WTC11 (cell line): ENCODE measurements at regions not wholly inside any gene's neighbourhood (a gene's known extent, or its start where the extent isn't known, plus 50 kb on each side); places are given as distances from the start of the nearest gene placed in this dataset.

Experiments used
- ATAC-seq: fragments of 200-7000 bp; cut with Tn5 transposase; 2 replicates; pipeline ENCODE4 v1.10.0; 2021; ENCODE audit warnings: mild to moderate bottlenecking, moderate library complexity
- CTCF ChIA-PET: fragments of 300-600 bp; sonication (Branson Sonifier 250); formaldehyde crosslinking; loops from one replicate; lab custom pipeline; 2021; ENCODE audit warnings: antibody characterized with exemption; lab: Charles Lee
- POLR2A ChIA-PET: fragments of 350-600 bp; sonication (Branson Sonifier 250); formaldehyde crosslinking; loops from one replicate; lab custom pipeline; 2021; ENCODE audit warnings: antibody characterized with exemption; lab: Charles Lee
- DNase-seq: peaks from one replicate; pipeline ENCODE4 v3.0.0; 2021; ENCODE audit warnings: low spot score
- H3K27ac Mint-ChIP-seq: 2 replicates; pipeline ENCODE4 v1.8.0; 2021; ENCODE audit warnings: mixed read lengths
- H3K27me3 Mint-ChIP-seq: 2 replicates; pipeline ENCODE4 v1.8.0; 2021; ENCODE audit warnings: low read depth, mild to moderate bottlenecking, moderate library complexity, mixed read lengths
- H3K36me3 Mint-ChIP-seq: 2 replicates; pipeline ENCODE4 v1.8.0; 2021; ENCODE audit warnings: mixed read lengths
- H3K4me1 Mint-ChIP-seq: 2 replicates; pipeline ENCODE4 v1.8.0; 2022; ENCODE audit warnings: mixed read lengths
- H3K4me3 Mint-ChIP-seq: 2 replicates; pipeline ENCODE4 v1.8.0; 2021; ENCODE audit warnings: mild to moderate bottlenecking, moderate library complexity, mixed read lengths
- H3K9me3 Mint-ChIP-seq: 2 replicates; pipeline ENCODE4 v1.8.0; 2021; ENCODE audit warnings: mixed read lengths
- CBFB ChIP-seq: sonication (generic); formaldehyde crosslinking; IDR thresholded peaks from 2 replicates; pipeline ENCODE4 v1.8.1; 2022; ENCODE audit warnings: mild to moderate bottlenecking, low read depth, missing genetic modification reagents
- CREB1 ChIP-seq: sonication (generic); formaldehyde crosslinking; IDR thresholded peaks from 2 replicates; pipeline ENCODE4 v1.8.0; 2023; ENCODE audit warnings: mild to moderate bottlenecking, missing genetic modification reagents
- E2F1 ChIP-seq: sonication (generic); formaldehyde crosslinking; IDR thresholded peaks from 2 replicates; pipeline ENCODE4 v1.8.0; 2022; ENCODE audit warnings: mild to moderate bottlenecking, missing genetic modification reagents
- E2F4 ChIP-seq: sonication (generic); formaldehyde crosslinking; IDR thresholded peaks from 2 replicates; pipeline ENCODE4 v1.8.1; 2022; ENCODE audit warnings: low read depth, mild to moderate bottlenecking, moderate library complexity, missing genetic modification reagents, borderline replicate concordance
- E2F5 ChIP-seq: sonication (generic); formaldehyde crosslinking; IDR thresholded peaks from 2 replicates; pipeline ENCODE4 v1.8.1; 2022; ENCODE audit warnings: mild to moderate bottlenecking, moderate library complexity, missing genetic modification reagents
- ELF4 ChIP-seq: sonication (generic); formaldehyde crosslinking; IDR thresholded peaks from 2 replicates; pipeline ENCODE4 v1.8.1; 2022; ENCODE audit warnings: low read depth, mild to moderate bottlenecking, moderate library complexity, missing genetic modification reagents
- ERG ChIP-seq: fragments of 250-450 bp; sonication (Bioruptor Pico); IDR thresholded peaks from 2 replicates; pipeline ENCODE4 v1.8.0; 2021; ENCODE audit warnings: mild to moderate bottlenecking
- GRHL2 ChIP-seq: fragments of 250-450 bp; sonication (Bioruptor Pico); IDR thresholded peaks from 2 replicates; pipeline ENCODE4 v1.8.0; 2022; ENCODE audit warnings: mild to moderate bottlenecking, moderate library complexity; ENCODE audit not compliant: insufficient replicate concordance, severe bottlenecking
- HMGA2 ChIP-seq: fragments of 250-450 bp; sonication (Bioruptor Pico); IDR thresholded peaks from 2 replicates; pipeline ENCODE4 v1.4.0; 2021; ENCODE audit warnings: mild to moderate bottlenecking, moderate library complexity
- JAZF1 ChIP-seq: fragments of 250-450 bp; sonication (Bioruptor Pico); IDR thresholded peaks from 2 replicates; pipeline ENCODE4 v1.9.0; 2021; ENCODE audit warnings: moderate library complexity, mild to moderate bottlenecking, inconsistent platforms
- JUN ChIP-seq: sonication (generic); formaldehyde crosslinking; IDR thresholded peaks from 2 replicates; pipeline ENCODE4 v1.8.0; 2023; ENCODE audit warnings: mild to moderate bottlenecking, missing genetic modification reagents
- MLX ChIP-seq: sonication (generic); formaldehyde crosslinking; IDR thresholded peaks from 2 replicates; pipeline ENCODE4 v1.8.1; 2023; ENCODE audit warnings: mild to moderate bottlenecking, missing genetic modification reagents, moderate library complexity
- MXD4 ChIP-seq: fragments of 250-450 bp; sonication (Bioruptor Pico); IDR thresholded peaks from 2 replicates; pipeline ENCODE4 v1.8.0; 2021; ENCODE audit warnings: mild to moderate bottlenecking, moderate library complexity, borderline replicate concordance
- NR3C1 ChIP-seq: sonication (generic); formaldehyde crosslinking; conservative IDR thresholded peaks from 2 replicates; pipeline ENCODE4 v1.8.1; 2023; ENCODE audit warnings: low read depth, mild to moderate bottlenecking, missing genetic modification reagents
- SMAD3 ChIP-seq: sonication (generic); formaldehyde crosslinking; IDR thresholded peaks from 2 replicates; pipeline ENCODE4 v1.8.0; 2022; ENCODE audit warnings: missing genetic modification reagents, mild to moderate bottlenecking, borderline replicate concordance
- TCF7 ChIP-seq: sonication (generic); formaldehyde crosslinking; IDR thresholded peaks from 2 replicates; pipeline ENCODE4 v1.8.0; 2022; ENCODE audit warnings: mild to moderate bottlenecking, low read depth, missing genetic modification reagents, moderate library complexity
- TEAD4 ChIP-seq: sonication (generic); formaldehyde crosslinking; IDR thresholded peaks from 2 replicates; pipeline ENCODE4 v1.8.0; 2022; ENCODE audit warnings: mild to moderate bottlenecking, missing genetic modification reagents
- ZBTB43 ChIP-seq: sonication (generic); formaldehyde crosslinking; IDR thresholded peaks from 2 replicates; pipeline ENCODE4 v1.8.1; 2023; ENCODE audit warnings: mild to moderate bottlenecking, missing genetic modification reagents
- ZNF121 ChIP-seq: sonication (generic); formaldehyde crosslinking; IDR thresholded peaks from 2 replicates; pipeline ENCODE4 v1.8.0; 2023; ENCODE audit warnings: missing genetic modification reagents
- ZNF263 ChIP-seq: sonication (generic); formaldehyde crosslinking; IDR thresholded peaks from 2 replicates; pipeline ENCODE4 v1.8.1; 2022; ENCODE audit warnings: low read depth, mild to moderate bottlenecking, moderate library complexity, missing genetic modification reagents
- ZNF281 ChIP-seq: sonication (generic); formaldehyde crosslinking; IDR thresholded peaks from 2 replicates; pipeline ENCODE4 v1.8.0; 2023; ENCODE audit warnings: mild to moderate bottlenecking, missing genetic modification reagents
- ZNF317 ChIP-seq: sonication (generic); formaldehyde crosslinking; IDR thresholded peaks from 2 replicates; pipeline ENCODE4 v1.8.1; 2023; ENCODE audit warnings: low read depth, mild to moderate bottlenecking, moderate library complexity, missing genetic modification reagents, borderline replicate concordance
- ZNF532 ChIP-seq: fragments of 250-450 bp; sonication (Bioruptor Pico); IDR thresholded peaks from 2 replicates; pipeline ENCODE4 v1.9.0; 2021; ENCODE audit warnings: mild to moderate bottlenecking, borderline replicate concordance

GRCh38 chr6:105791179-105791578, 295.0 kb upstream of the PRDM1 start (continued):
- TF ChIP-seq NR3C1 (CRISPR knock-in tag) (no peak), E2F1 (CRISPR knock-in tag) (no peak), JUN (CRISPR knock-in tag) (no peak), JAZF1 (CRISPR knock-in tag) (no peak), MLX (CRISPR knock-in tag) (no peak), ELF4 (no peak), E2F5 (CRISPR knock-in tag) (no peak), HMGA2 (CRISPR knock-in tag) (no peak), ERG (CRISPR knock-in tag) (no peak), ZNF263 (CRISPR knock-in tag) (no peak), E2F4 (CRISPR knock-in tag) (no peak)

GRCh38 chr6:105790635-105791034, 295.5 kb upstream of the PRDM1 start:
- 0 out of 2 replicates have a peak, but pooled peaks cover 3% of the 10 kb centered on the region for H3K9me3 Mint-ChIP-seq
- ATAC-seq (no peak), DNase-seq (no peak)
- TF ChIP-seq CBFB (CRISPR knock-in tag) (no peak), CREB1 (CRISPR knock-in tag) (no peak), MXD4 (CRISPR knock-in tag) (no peak), TEAD4 (CRISPR knock-in tag) (no peak), TCF7 (no peak), ZNF532 (CRISPR knock-in tag) (no peak), SMAD3 (CRISPR knock-in tag) (no peak), ZNF281 (no peak), ZNF317 (CRISPR knock-in tag) (no peak), GRHL2 (no peak), ZNF121 (CRISPR knock-in tag) (no peak), ZBTB43 (no peak)
- POLR2A ChIA-PET: no interaction called here
- H3K27ac Mint-ChIP-seq: no peak overlapping the region
- H3K36me3 Mint-ChIP-seq: no peaks in the 10 kb centered on the region
- CTCF ChIA-PET: no interaction called here
- no peak overlapping the region for H3K4me3 Mint-ChIP-seq
- no peaks in the 10 kb centered on the region; the same call in 1 of the 2 replicates for H3K27me3 Mint-ChIP-seq
- peaks cover 19% of the 10 kb centered on the region for H3K4me1 Mint-ChIP-seq
